H1 (cell line): ENCODE measurements at regions not wholly inside any gene's neighbourhood (a gene's known extent, or its start where the extent isn't known, plus 50 kb on each side); places are given as distances from the start of the nearest gene placed in this dataset.

ENCODE experiments used
- CTCF ChIA-PET: fragments of 300-600 bp; sonication (Branson Sonifier 250); formaldehyde crosslinking; loops from one replicate; lab custom pipeline; 2021; ENCODE audit not compliant: partially characterized antibody; lab: Charles Lee
- POLR2A ChIA-PET: fragments of 300-600 bp; sonication (Branson Sonifier 250); formaldehyde crosslinking; loops from one replicate; lab custom pipeline; 2021; ENCODE audit warnings: inconsistent platforms; ENCODE audit not compliant: partially characterized antibody; lab: Charles Lee
- DNase-seq, 2 experiments: peaks; one replicate each; pipeline versions ENCODE4 v3.0.0 to v3.0.0-alpha.2; 2010 to 2022; ENCODE audit warnings: low spot score in 2 of 2, low read depth in 1 of 2, mixed read lengths in 1 of 2
- FAIRE-seq: peaks from 2 replicates; lab custom pipeline; 2011; peaks lifted over from hg19 to GRCh38; lab: Jason Lieb, UNC
- H2AFZ ChIP-seq: 2 replicates; pipeline ENCODE4 v1.8.1; 2012; ENCODE audit warnings: low read length, inconsistent platforms
- H2AK5ac ChIP-seq: 2 replicates; pipeline ENCODE4 v1.6.1; 2013; ENCODE audit warnings: low read depth, low read length
- H2BK120ac ChIP-seq: replicated peaks from 2 replicates; pipeline ENCODE3; 2013; ENCODE audit warnings: low read depth, low read length, inconsistent platforms
- H2BK12ac ChIP-seq: 2 replicates; pipeline ENCODE4 v1.6.1; 2013; ENCODE audit warnings: low read depth, low read length
- H2BK15ac ChIP-seq: 2 replicates; pipeline ENCODE4 v1.6.1; 2013; ENCODE audit warnings: low read length
- H2BK20ac ChIP-seq: 2 replicates; pipeline ENCODE4 v1.6.1; 2013; ENCODE audit warnings: low read length
- H2BK5ac ChIP-seq: 2 replicates; pipeline ENCODE4 v1.6.1; 2013; ENCODE audit warnings: low read depth, low read length
- H3K14ac ChIP-seq: 2 replicates; pipeline ENCODE4 v1.6.1; 2013; ENCODE audit warnings: inconsistent platforms; ENCODE audit not compliant: insufficient read length
- H3K18ac ChIP-seq: 2 replicates; pipeline ENCODE4 v1.6.1; 2013; ENCODE audit warnings: low read length; ENCODE audit errors: extremely low read depth
- H3K23ac ChIP-seq: 2 replicates; pipeline ENCODE4 v1.6.1; 2013; ENCODE audit warnings: inconsistent platforms; ENCODE audit not compliant: insufficient read length
- H3K23me2 ChIP-seq: 2 replicates; pipeline ENCODE4 v1.6.1; 2013; ENCODE audit warnings: low read depth, low read length
- H3K27ac ChIP-seq: 2 replicates; pipeline ENCODE4 v1.6.1; 2011; ENCODE audit warnings: low read depth, low read length, inconsistent platforms
- H3K27me3 ChIP-seq, 4 experiments: replicated peaks in 1 of 4; 1 replicate in 1 of 4; 2 replicates in 3 of 4; pipeline versions ENCODE4 v1.6.1 to v1.8.1; 2011 to 2013; ENCODE audit warnings: low read length in 3 of 4, mild to moderate bottlenecking in 3 of 4, inconsistent platforms in 2 of 4, mixed read lengths in 2 of 4, moderate library complexity in 1 of 4; ENCODE audit not compliant: control insufficient read depth in 3 of 4, insufficient read depth in 3 of 4; ENCODE audit errors: extremely low read depth in 1 of 4
- H3K36me3 ChIP-seq, 4 experiments: 2 replicates each; pipeline versions ENCODE4 v1.6.1 to v1.8.1; 2011 to 2013; ENCODE audit warnings: mild to moderate bottlenecking in 4 of 4, low read length in 3 of 4, moderate library complexity in 2 of 4, control low read depth in 1 of 4, inconsistent platforms in 1 of 4; ENCODE audit not compliant: insufficient read depth in 4 of 4, control insufficient read depth in 2 of 4
- H3K4ac ChIP-seq: replicated peaks from 2 replicates; pipeline ENCODE3; 2013; ENCODE audit warnings: low read length, low read depth, mixed read lengths, inconsistent platforms; ENCODE audit not compliant: insufficient read length
- H3K4me1 ChIP-seq, 4 experiments: replicated peaks in 1 of 4; 1 replicate in 1 of 4; 2 replicates in 3 of 4; pipeline versions ENCODE4 v1.6.1 to v1.8.1; 2011 to 2013; ENCODE audit warnings: low read length in 3 of 4, inconsistent platforms in 2 of 4, mixed read lengths in 1 of 4; ENCODE audit not compliant: insufficient read depth in 4 of 4, control insufficient read depth in 3 of 4
- H3K4me2 ChIP-seq, 2 experiments: 2 replicates each; pipeline versions ENCODE4 v1.6.1 to v1.8.1; 2011 to 2013; ENCODE audit warnings: low read depth in 2 of 2, low read length in 2 of 2, control low read depth in 1 of 2, inconsistent platforms in 1 of 2, mild to moderate bottlenecking in 1 of 2; ENCODE audit not compliant: insufficient read depth in 1 of 2
- H3K4me3 ChIP-seq, 4 experiments: fragments of 200-600, 300-600 bp in 1 of 4; sonication (generic), shearing (Covaris generic), sonication (Bioruptor Twin) in 1 of 4; 2 replicates each; pipeline versions ENCODE4 v1.5.1 to v1.8.1; 2011 to 2016; ENCODE audit warnings: low read length in 4 of 4, low read depth in 3 of 4, control low read depth in 2 of 4, inconsistent platforms in 2 of 4, mild to moderate bottlenecking in 2 of 4, mixed read lengths in 1 of 4, moderate library complexity in 1 of 4; ENCODE audit not compliant: insufficient read depth in 2 of 4; ENCODE audit errors: extremely low read depth in 1 of 4
- H3K56ac ChIP-seq: replicated peaks from 2 replicates; pipeline ENCODE3; 2013; ENCODE audit warnings: low read depth, mild to moderate bottlenecking, mixed read lengths, low read length, inconsistent platforms; ENCODE audit not compliant: insufficient read length
- H3K79me1 ChIP-seq: 2 replicates; pipeline ENCODE4 v1.6.1; 2013; ENCODE audit warnings: low read depth, low read length, control low read depth
- H3K79me2 ChIP-seq, 2 experiments: 2 replicates each; pipeline versions ENCODE4 v1.6.1 to v1.8.1; 2012 to 2013; ENCODE audit warnings: low read length in 2 of 2, mild to moderate bottlenecking in 2 of 2, inconsistent platforms in 1 of 2; ENCODE audit not compliant: insufficient read depth in 2 of 2, control insufficient read depth in 1 of 2
- H3K9ac ChIP-seq, 4 experiments: replicated peaks in 1 of 4; 1 replicate in 1 of 4; 2 replicates in 3 of 4; pipeline versions ENCODE4 v1.6.1 to v1.8.1; 2011 to 2013; ENCODE audit warnings: low read depth in 3 of 4, low read length in 3 of 4, control low read depth in 2 of 4, mild to moderate bottlenecking in 2 of 4, moderate library complexity in 2 of 4, inconsistent platforms in 1 of 4; ENCODE audit errors: extremely low read depth in 1 of 4
- H3K9me3 ChIP-seq, 2 experiments: 2 replicates each; pipeline versions ENCODE4 v1.6.1 to v1.8.1; 2012 to 2013; ENCODE audit warnings: mild to moderate bottlenecking in 2 of 2, moderate library complexity in 2 of 2, control low read depth in 1 of 2, inconsistent platforms in 1 of 2, low read depth in 1 of 2, low read length in 1 of 2, mixed read lengths in 1 of 2; ENCODE audit not compliant: insufficient read depth in 2 of 2
- H4K20me1 ChIP-seq, 2 experiments: replicated peaks in 1 of 2; 2 replicates each; pipeline versions ENCODE3 to v1.8.1; 2011 to 2013; ENCODE audit warnings: inconsistent platforms in 2 of 2, low read length in 2 of 2, mild to moderate bottlenecking in 1 of 2; ENCODE audit not compliant: insufficient read depth in 2 of 2, control insufficient read depth in 1 of 2
- H4K5ac ChIP-seq: 2 replicates; pipeline ENCODE4 v1.6.1; 2013; ENCODE audit warnings: low read length, low read depth, mixed read lengths, inconsistent platforms; ENCODE audit not compliant: insufficient read length
- H4K8ac ChIP-seq: 2 replicates; pipeline ENCODE4 v1.8.0; 2013; ENCODE audit warnings: mild to moderate bottlenecking, moderate library complexity, low read length, inconsistent platforms; ENCODE audit not compliant: insufficient read depth; ENCODE audit errors: extremely low read depth
- H4K91ac ChIP-seq: replicated peaks from 2 replicates; pipeline ENCODE3; 2013; ENCODE audit warnings: low read length, mixed read lengths, inconsistent platforms; ENCODE audit not compliant: insufficient read length
- BCL11A ChIP-seq, 2 experiments: IDR thresholded peaks; one replicate each; pipeline ENCODE4 v1.6.1; 2011; ENCODE audit warnings: low read depth in 2 of 2, low read length in 2 of 2, mild to moderate bottlenecking in 2 of 2
- CHD1 ChIP-seq: IDR thresholded peaks from 2 replicates; pipeline ENCODE4 v1.6.1; 2012; ENCODE audit warnings: low read depth, low read length, improper control_type of control experiment
- CREB1 ChIP-seq: IDR thresholded peaks from 2 replicates; pipeline ENCODE4 v1.6.1; 2012; ENCODE audit warnings: inconsistent platforms
- GABPA ChIP-seq: IDR thresholded peaks from 2 replicates; pipeline ENCODE4 v1.6.1; 2011; ENCODE audit warnings: mild to moderate bottlenecking, low read length, moderate library complexity, borderline replicate concordance; ENCODE audit not compliant: insufficient read depth
- SAP30 ChIP-seq: fragments of 300-600 bp; sonication (generic); IDR thresholded peaks from 2 replicates; pipeline ENCODE4 v1.7.1; 2012; ENCODE audit warnings: low read length, moderate library complexity, mild to moderate bottlenecking, inconsistent platforms; ENCODE audit not compliant: insufficient read depth, insufficient replicate concordance
- SP4 ChIP-seq: IDR thresholded peaks from 2 replicates; pipeline ENCODE4 v1.6.1; 2012; ENCODE audit warnings: low read length, inconsistent platforms
- SRF ChIP-seq: IDR thresholded peaks from 2 replicates; pipeline ENCODE4 v1.6.1; 2011; ENCODE audit warnings: mild to moderate bottlenecking, low read depth, low read length, moderate library complexity
- TAF1 ChIP-seq: IDR thresholded peaks from 2 replicates; pipeline ENCODE4 v1.6.1; 2011; ENCODE audit warnings: mild to moderate bottlenecking, low read depth, low read length
- TEAD4 ChIP-seq: IDR thresholded peaks from 2 replicates; pipeline ENCODE4 v1.6.1; 2012; ENCODE audit warnings: low read depth, low read length, inconsistent platforms, mixed read lengths
- YY1 ChIP-seq: IDR thresholded peaks from 2 replicates; pipeline ENCODE4 v1.6.1; 2011; ENCODE audit warnings: low read depth, mild to moderate bottlenecking, low read length
- ZNF274 ChIP-seq: IDR thresholded peaks from 2 replicates; pipeline ENCODE4 v1.7.0; 2012; ENCODE audit warnings: low read length, borderline replicate concordance; ENCODE audit errors: extremely low read depth
- WGBS, 2 experiments: shearing (Covaris generic) in 1 of 2; methylation state at CpG; one replicate each; pipeline versions ENCODE4 v1.1.6 to v1.1.7; 2013 to 2015; ENCODE audit warnings: low lambda C conversion rate in 2 of 2, mixed read lengths in 2 of 2, inconsistent platforms in 1 of 2, low coverage in 1 of 2, missing lambda C conversion rate in 1 of 2; ENCODE audit not compliant: insufficient replicate concordance in 2 of 2, insufficient coverage in 1 of 2, insufficient read length in 1 of 2; ENCODE audit errors: extremely low coverage in 1 of 2, missing lambda C conversion rate in 1 of 2; 5-methylcytosine and 5-hydroxymethylcytosine counted together
- TF ChIP-seq, protein P1 (sequence below): IDR thresholded peaks from 2 replicates; pipeline ENCODE4 v1.6.1; 2011; ENCODE audit warnings: low read length, improper control_type of control experiment
- TF ChIP-seq, protein P2 (sequence below): IDR thresholded peaks from 2 replicates; pipeline ENCODE4 v1.6.1; 2012; ENCODE audit warnings: inconsistent platforms

DNA sequence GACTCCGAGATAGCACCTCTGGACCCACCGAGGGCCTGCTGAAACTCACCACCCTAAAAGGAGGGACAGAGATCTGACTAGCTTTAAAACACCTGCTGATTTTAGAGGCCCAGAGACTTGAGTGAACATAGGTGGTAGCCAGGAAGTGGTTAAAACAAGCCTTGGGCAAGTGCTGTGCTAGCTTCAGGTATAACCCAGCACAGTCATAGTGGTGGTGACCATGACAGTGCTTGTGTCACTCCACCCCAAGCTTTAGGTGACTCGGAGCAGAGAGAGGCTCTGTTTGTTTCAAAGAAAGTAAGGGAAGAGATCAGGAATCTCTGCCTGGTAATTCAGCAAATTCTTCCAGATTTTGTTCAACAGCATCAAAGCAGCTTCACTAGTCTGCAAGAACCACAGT lies 641.1 kb upstream of the BCHE start:
- Histone ChIP-seq H3K14ac (no peak overlapping the region), H4K91ac (no peak overlapping the region), H3K23me2 (no peaks in the 10 kb centered on the region), H2AK5ac (no peak overlapping the region), H2BK120ac (no peak overlapping the region), H4K5ac (no peak overlapping the region), H3K56ac (no peak overlapping the region), H3K4me2 (no peak overlapping the region), H2BK15ac (no peak overlapping the region), H3K4me3 (no peak overlapping the region), H3K79me2 (no peaks in the 10 kb centered on the region), H4K8ac (no peak overlapping the region), H3K9ac (no peak overlapping the region), H3K4ac (no peak overlapping the region), H2AFZ (peak overlapping the region; percentile 9; the same call in 1 of the 2 replicates), H3K27ac (no peak overlapping the region), H3K18ac (no peak overlapping the region), H3K79me1 (no peaks in the 10 kb centered on the region), H2BK20ac (no peak overlapping the region), H3K9me3 (no peaks in the 10 kb centered on the region), H2BK5ac (no peak overlapping the region), H3K23ac (no peak overlapping the region), H4K20me1 (no peaks in the 10 kb centered on the region), H3K36me3 (no peaks in the 10 kb centered on the region), H3K27me3 (no peaks in the 10 kb centered on the region), H2BK12ac (no peak overlapping the region), H3K4me1 (no peaks in the 10 kb centered on the region)
- 96% methylated on average over 3 of the region's 3 CpGs; no CpG with 5 or more reads in 1 of the 2 experiments for WGBS, 2 experiments
- CTCF ChIA-PET, result interaction anchor here (0.6 kb wide), 1 partner anchor 840 kb away, joined by 3 read pairs; no protein-coding TSS in a partner anchor
- FAIRE-seq (no peak), DNase-seq (no peak)
- POLR2A ChIA-PET, result no interaction called here
- TF ChIP-seq SRF (no peak), TAF1 (no peak), BCL11A (IDR thresholded peaks at IDR 0.05; ENCODE audit: low read depth in 2 of 2, low read length in 2 of 2) (no peak), SP4 (no peak), YY1 (no peak), SAP30 (no peak), ZNF274 (no peak), CHD1 (no peak), CREB1 (no peak), TEAD4 (no peak), GABPA (no peak)
- TF ChIP-seq, protein P1, sequence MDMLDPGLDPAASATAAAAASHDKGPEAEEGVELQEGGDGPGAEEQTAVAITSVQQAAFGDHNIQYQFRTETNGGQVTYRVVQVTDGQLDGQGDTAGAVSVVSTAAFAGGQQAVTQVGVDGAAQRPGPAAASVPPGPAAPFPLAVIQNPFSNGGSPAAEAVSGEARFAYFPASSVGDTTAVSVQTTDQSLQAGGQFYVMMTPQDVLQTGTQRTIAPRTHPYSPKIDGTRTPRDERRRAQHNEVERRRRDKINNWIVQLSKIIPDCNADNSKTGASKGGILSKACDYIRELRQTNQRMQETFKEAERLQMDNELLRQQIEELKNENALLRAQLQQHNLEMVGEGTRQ, result no peak
- TF ChIP-seq, protein P2, sequence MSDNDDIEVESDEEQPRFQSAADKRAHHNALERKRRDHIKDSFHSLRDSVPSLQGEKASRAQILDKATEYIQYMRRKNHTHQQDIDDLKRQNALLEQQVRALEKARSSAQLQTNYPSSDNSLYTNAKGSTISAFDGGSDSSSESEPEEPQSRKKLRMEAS, result no peak
